ENCODE measurements at regions not wholly inside any gene's neighbourhood (a gene's known extent, or its start where the extent isn't known, plus 50 kb on each side); places are given as distances from the start of the nearest gene placed in this dataset.

GRCh38 chr6:169898788-169899480 lies 147.5 kb downstream of the ERMARD start:
- H3K4me3 Mint-ChIP-seq = no peak overlapping the region
- no peaks in the 10 kb centered on the region for H3K4me1 ChIP-seq (ENCODE audit: insufficient read depth)
- H3K4me3 ChIP-seq = no peak overlapping the region
- no peaks in the 10 kb centered on the region for H3K9me2 ChIP-seq (ENCODE audit: insufficient read depth)
- H3K27ac Mint-ChIP-seq = no peak overlapping the region
- no peaks in the 10 kb centered on the region for H3K36me3 ChIP-seq (ENCODE audit: insufficient read depth)
- no peaks in the 10 kb centered on the region for H3K79me2 ChIP-seq (replicated peaks; ENCODE audit: insufficient read depth)
- peaks cover 28% of the 10 kb centered on the region for H3K9me3 Mint-ChIP-seq
- H3F3A ChIP-seq (replicated peaks; ENCODE audit: low read depth) = no peaks in the 10 kb centered on the region
- no peaks in the 10 kb centered on the region for H4K20me1 ChIP-seq (replicated peaks; ENCODE audit: insufficient read depth)
- no peaks in the 10 kb centered on the region for H3K27me3 ChIP-seq (ENCODE audit: insufficient read depth)
- H3K27ac ChIP-seq (ENCODE audit: low read depth) = no peak overlapping the region
- ATAC-seq (no peak), DNase-seq (ENCODE audit: low spot score) (no peak)
- H3K27me3 Mint-ChIP-seq (ENCODE audit: insufficient read depth, low read depth, poor library complexity) = peaks cover 5% of the 10 kb centered on the region
- H3K4me2 ChIP-seq = no peak overlapping the region
- H3K36me3 Mint-ChIP-seq (ENCODE audit: low read depth) = no peaks in the 10 kb centered on the region; the same call in 2 of the 3 replicates
- H3K4me1 Mint-ChIP-seq = no peaks in the 10 kb centered on the region; the same call in 2 of the 3 replicates
- TF ChIP-seq, protein P1, sequence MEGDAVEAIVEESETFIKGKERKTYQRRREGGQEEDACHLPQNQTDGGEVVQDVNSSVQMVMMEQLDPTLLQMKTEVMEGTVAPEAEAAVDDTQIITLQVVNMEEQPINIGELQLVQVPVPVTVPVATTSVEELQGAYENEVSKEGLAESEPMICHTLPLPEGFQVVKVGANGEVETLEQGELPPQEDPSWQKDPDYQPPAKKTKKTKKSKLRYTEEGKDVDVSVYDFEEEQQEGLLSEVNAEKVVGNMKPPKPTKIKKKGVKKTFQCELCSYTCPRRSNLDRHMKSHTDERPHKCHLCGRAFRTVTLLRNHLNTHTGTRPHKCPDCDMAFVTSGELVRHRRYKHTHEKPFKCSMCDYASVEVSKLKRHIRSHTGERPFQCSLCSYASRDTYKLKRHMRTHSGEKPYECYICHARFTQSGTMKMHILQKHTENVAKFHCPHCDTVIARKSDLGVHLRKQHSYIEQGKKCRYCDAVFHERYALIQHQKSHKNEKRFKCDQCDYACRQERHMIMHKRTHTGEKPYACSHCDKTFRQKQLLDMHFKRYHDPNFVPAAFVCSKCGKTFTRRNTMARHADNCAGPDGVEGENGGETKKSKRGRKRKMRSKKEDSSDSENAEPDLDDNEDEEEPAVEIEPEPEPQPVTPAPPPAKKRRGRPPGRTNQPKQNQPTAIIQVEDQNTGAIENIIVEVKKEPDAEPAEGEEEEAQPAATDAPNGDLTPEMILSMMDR (conservative IDR thresholded peaks at IDR 0.05; ENCODE audit: low read depth in 2 of 2) = no peak
- TF ChIP-seq, protein P2, sequence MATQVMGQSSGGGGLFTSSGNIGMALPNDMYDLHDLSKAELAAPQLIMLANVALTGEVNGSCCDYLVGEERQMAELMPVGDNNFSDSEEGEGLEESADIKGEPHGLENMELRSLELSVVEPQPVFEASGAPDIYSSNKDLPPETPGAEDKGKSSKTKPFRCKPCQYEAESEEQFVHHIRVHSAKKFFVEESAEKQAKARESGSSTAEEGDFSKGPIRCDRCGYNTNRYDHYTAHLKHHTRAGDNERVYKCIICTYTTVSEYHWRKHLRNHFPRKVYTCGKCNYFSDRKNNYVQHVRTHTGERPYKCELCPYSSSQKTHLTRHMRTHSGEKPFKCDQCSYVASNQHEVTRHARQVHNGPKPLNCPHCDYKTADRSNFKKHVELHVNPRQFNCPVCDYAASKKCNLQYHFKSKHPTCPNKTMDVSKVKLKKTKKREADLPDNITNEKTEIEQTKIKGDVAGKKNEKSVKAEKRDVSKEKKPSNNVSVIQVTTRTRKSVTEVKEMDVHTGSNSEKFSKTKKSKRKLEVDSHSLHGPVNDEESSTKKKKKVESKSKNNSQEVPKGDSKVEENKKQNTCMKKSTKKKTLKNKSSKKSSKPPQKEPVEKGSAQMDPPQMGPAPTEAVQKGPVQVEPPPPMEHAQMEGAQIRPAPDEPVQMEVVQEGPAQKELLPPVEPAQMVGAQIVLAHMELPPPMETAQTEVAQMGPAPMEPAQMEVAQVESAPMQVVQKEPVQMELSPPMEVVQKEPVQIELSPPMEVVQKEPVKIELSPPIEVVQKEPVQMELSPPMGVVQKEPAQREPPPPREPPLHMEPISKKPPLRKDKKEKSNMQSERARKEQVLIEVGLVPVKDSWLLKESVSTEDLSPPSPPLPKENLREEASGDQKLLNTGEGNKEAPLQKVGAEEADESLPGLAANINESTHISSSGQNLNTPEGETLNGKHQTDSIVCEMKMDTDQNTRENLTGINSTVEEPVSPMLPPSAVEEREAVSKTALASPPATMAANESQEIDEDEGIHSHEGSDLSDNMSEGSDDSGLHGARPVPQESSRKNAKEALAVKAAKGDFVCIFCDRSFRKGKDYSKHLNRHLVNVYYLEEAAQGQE (IDR thresholded peaks at IDR 0.05; ENCODE audit: unreplicated experiment) = no peak
- no peak overlapping the region for H2AFZ ChIP-seq

GRCh38 chr6:169897601-169898358 lies 146.4 kb downstream of the ERMARD start:
- H2AFZ ChIP-seq = no peak overlapping the region
- H3K4me1 Mint-ChIP-seq = no peaks in the 10 kb centered on the region; the same call in 2 of the 3 replicates
- ATAC-seq (no peak), DNase-seq (ENCODE audit: low spot score) (no peak)
- no peaks in the 10 kb centered on the region for H3F3A ChIP-seq (replicated peaks; ENCODE audit: low read depth)
- H3K4me3 Mint-ChIP-seq = no peak overlapping the region
- H3K4me2 ChIP-seq = no peak overlapping the region
- no peaks in the 10 kb centered on the region for H3K4me1 ChIP-seq (ENCODE audit: insufficient read depth)
- no peak overlapping the region for H3K27ac ChIP-seq (ENCODE audit: low read depth)
- H3K79me2 ChIP-seq (replicated peaks; ENCODE audit: insufficient read depth) = no peaks in the 10 kb centered on the region
- no peaks in the 10 kb centered on the region for H4K20me1 ChIP-seq (replicated peaks; ENCODE audit: insufficient read depth)
- H3K36me3 ChIP-seq (ENCODE audit: insufficient read depth) = no peaks in the 10 kb centered on the region
- H3K27ac Mint-ChIP-seq = no peak overlapping the region
- peaks cover 3% of the 10 kb centered on the region; the same call in 1 of the 3 replicates for H3K36me3 Mint-ChIP-seq (ENCODE audit: low read depth)
- peaks cover 5% of the 10 kb centered on the region for H3K27me3 Mint-ChIP-seq (ENCODE audit: insufficient read depth, low read depth, poor library complexity)
- peaks cover 36% of the 10 kb centered on the region for H3K9me3 Mint-ChIP-seq
- no peak overlapping the region for H3K4me3 ChIP-seq
- H3K9me2 ChIP-seq (ENCODE audit: insufficient read depth) = no peaks in the 10 kb centered on the region
- no peaks in the 10 kb centered on the region for H3K27me3 ChIP-seq (ENCODE audit: insufficient read depth)
- TF ChIP-seq, protein P1 (conservative IDR thresholded peaks at IDR 0.05; ENCODE audit: low read depth in 2 of 2) = no peak
- TF ChIP-seq JUNB (IDR thresholded peaks at IDR 0.05; ENCODE audit: unreplicated experiment) (no peak), STAT1 (IDR thresholded peaks at IDR 0.05; ENCODE audit: unreplicated experiment) (no peak), EZH2phosphoT487 (IDR thresholded peaks at IDR 0.05; ENCODE audit: unreplicated experiment) (no peak)

Data from GM23338 (cell line).